GM21526 (cell line): ENCODE measurements at regions not wholly inside any gene's neighbourhood (a gene's known extent, or its start where the extent isn't known, plus 50 kb on each side); places are given as distances from the start of the nearest gene placed in this dataset.
"Not testable (repeated sequence)": the region's sequence is repeated elsewhere in the genome, so short reads cannot be mapped to it uniquely, and the experiment has no call there.

ENCODE experiments used
- ATAC-seq: cut with Tn5 transposase; IDR thresholded peaks from one replicate; pipeline ENCODE4 v1.9.1; 2021; ENCODE audit warnings: moderate library complexity; ENCODE audit not compliant: unreplicated experiment, low FRiP score

- ATAC-seq, result no peak
These were observed 1404.8 kb downstream of the SLITRK1 start for GRCh38 chr13:82477436-82477835.

GRCh38 chr13:82467626-82468025 is 1414.6 kb downstream of the SLITRK1 start:
- ATAC-seq, result no peak

GRCh38 chr13:82459575-82459974 is 1422.7 kb downstream of the SLITRK1 start:
- ATAC-seq, result not testable (repeated sequence)

- no peak for ATAC-seq
These were observed 1424.1 kb downstream of the SLITRK1 start for GRCh38 chr13:82458169-82458568.

- ATAC-seq, result not testable (repeated sequence)
These were observed 1424.7 kb downstream of the SLITRK1 start for GRCh38 chr13:82457548-82457947.

- ATAC-seq, result no peak
These were observed 1434.7 kb downstream of the SLITRK1 start for GRCh38 chr13:82447416-82448077.

- ATAC-seq, result no peak
These were observed 1442.9 kb downstream of the SLITRK1 start for GRCh38 chr13:82439159-82439904.

GRCh38 chr13:82438320-82438719 is 1444.0 kb downstream of the SLITRK1 start:
- ATAC-seq, result no peak

- ATAC-seq, result no peak
These were observed 1446.1 kb downstream of the SLITRK1 start for GRCh38 chr13:82436099-82436585.

GRCh38 chr13:82432949-82433348 is 1449.3 kb downstream of the SLITRK1 start:
- no peak for ATAC-seq

GRCh38 chr13:82412749-82413148 is 1469.5 kb downstream of the SLITRK1 start:
- no peak for ATAC-seq

- ATAC-seq, result no peak
These were observed 1475.0 kb downstream of the SLITRK1 start for GRCh38 chr13:82407321-82407720.

- ATAC-seq, result no peak
These were observed 1507.6 kb downstream of the SLITRK1 start for GRCh38 chr13:82374719-82375118.

GRCh38 chr13:82370316-82370715 is 1512.0 kb downstream of the SLITRK1 start:
- no peak for ATAC-seq

GRCh38 chr13:82364525-82364924 is 1517.7 kb downstream of the SLITRK1 start:
- no peak for ATAC-seq

- ATAC-seq, result no peak
These were observed 1524.0 kb downstream of the SLITRK1 start for GRCh38 chr13:82358284-82358683.

GRCh38 chr13:82356667-82357410 is 1525.4 kb downstream of the SLITRK1 start:
- no peak for ATAC-seq

GRCh38 chr13:82344867-82345266 is 1537.4 kb downstream of the SLITRK1 start:
- ATAC-seq, result no peak

- no peak for ATAC-seq
These were observed 1541.2 kb downstream of the SLITRK1 start for GRCh38 chr13:82341116-82341515.

GRCh38 chr13:82330499-82330898 is 1551.8 kb downstream of the SLITRK1 start:
- no peak for ATAC-seq

GRCh38 chr13:82323101-82323500 is 1559.2 kb downstream of the SLITRK1 start:
- ATAC-seq, result no peak
